Ammon's horn (tissue), 1 donor: ENCODE measurements at regions not wholly inside any gene's neighbourhood (a gene's known extent, or its start where the extent isn't known, plus 50 kb on each side); places are given as distances from the start of the nearest gene placed in this dataset.
"Not testable (repeated sequence)": the region's sequence is repeated elsewhere in the genome, so short reads cannot be mapped to it uniquely, and the experiment has no call there.

Experiments
- DNase-seq: peaks from one replicate; pipeline ENCODE4 v3.0.0-alpha.2; 2016; ENCODE audit warnings: low spot score

- no peak for DNase-seq
These were observed 66.4 kb upstream of the SESTD1 start for GRCh38 chr2:179331061-179331460.

DNA sequence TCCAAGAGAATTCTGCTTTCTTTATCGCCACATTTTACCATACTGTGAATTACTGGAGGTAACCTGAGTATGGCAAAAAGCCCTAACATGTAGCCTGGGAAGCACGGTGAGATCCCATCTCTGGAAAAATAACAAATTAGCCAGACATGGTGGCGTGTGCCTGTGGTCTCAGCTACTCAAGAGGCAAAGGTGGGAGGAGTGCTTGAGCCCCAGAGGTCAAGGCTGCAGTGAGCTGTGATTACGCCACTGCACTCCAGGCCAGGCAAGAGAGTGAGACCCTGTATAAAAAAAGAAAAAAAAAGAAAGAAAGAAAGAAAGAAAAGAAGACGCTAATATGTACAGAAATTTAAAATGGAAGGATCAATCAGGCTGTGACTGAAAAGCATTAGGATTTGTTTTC, 57.7 kb upstream of the SESTD1 start:
- DNase-seq: no peak

DNA sequence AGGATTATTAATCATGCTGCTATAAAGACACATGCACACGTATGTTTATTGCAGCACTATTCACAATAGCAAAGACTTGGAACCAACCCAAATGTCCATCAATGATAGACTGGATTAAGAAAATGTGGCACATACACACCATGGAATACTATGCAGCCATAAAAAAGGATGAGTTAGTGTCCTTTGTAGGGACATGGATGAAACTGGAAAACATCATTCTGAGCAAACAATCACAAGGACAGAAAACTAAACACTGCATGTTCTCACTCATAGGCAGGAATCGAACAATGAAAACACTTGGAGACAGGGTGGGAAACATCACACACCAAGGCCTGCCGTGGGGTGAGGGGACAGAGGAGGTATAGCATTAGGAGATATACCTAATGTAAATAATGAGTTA, 56.4 kb upstream of the SESTD1 start:
- DNase-seq: not testable (repeated sequence)

DNA sequence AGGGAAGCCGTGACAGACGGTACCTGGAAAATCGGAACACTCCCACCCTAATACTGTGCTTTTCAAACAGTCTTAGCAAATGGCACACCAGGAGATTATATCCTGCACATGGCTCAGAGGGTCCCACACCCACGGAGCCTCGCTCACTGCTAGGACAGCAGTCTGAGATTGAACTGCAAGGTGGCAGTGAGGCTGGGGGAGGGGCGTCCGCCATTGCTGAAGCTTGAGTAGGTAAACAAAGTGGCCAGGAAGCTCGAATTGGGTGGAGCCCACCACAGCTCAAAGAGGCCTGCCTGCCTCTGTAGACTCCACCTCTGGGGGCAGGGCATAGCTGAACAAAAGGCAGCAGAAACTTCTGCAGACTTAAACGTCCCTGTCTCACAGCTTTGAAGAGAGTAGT, 50.1 kb upstream of the SESTD1 start:
- DNase-seq: not testable (repeated sequence)
